ENCODE measurements at regions not wholly inside any gene's neighbourhood (a gene's known extent, or its start where the extent isn't known, plus 50 kb on each side); places are given as distances from the start of the nearest gene placed in this dataset.

- Histone ChIP-seq H3K27me3 (no peaks in the 10 kb centered on the region), H3K27ac (no peak overlapping the region), H3K9me3 (no peaks in the 10 kb centered on the region), H3K4me3 (no peak overlapping the region), H3K4me1 (no peaks in the 10 kb centered on the region), H3K36me3 (no peaks in the 10 kb centered on the region)
- no peak for DNase-seq (ENCODE audit: low spot score)
- TF ChIP-seq CTCF (IDR thresholded peaks at IDR 0.05): no peak
Measured at GRCh38 chr4:100049872-100050271, 99.8 kb upstream of the H2AZ1 start.

DNA sequence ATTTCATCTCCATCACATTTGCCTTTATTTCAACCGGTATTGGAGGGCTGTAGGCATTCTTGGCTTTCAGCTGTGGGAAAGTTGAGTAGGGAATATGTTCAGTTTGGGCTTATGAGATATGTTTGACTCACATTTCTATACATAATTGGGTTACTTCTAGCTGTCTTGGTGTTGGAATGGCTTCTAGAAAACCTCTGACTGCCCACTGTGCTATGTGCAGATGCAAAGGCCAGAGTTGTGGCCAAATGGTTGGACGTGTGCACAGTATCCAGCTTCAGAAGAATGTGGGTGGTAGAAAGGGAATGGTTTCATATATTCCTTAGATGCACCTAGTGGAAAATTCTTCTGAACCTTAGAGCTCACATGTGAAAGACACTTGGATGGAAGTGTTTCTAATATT lies 92.6 kb upstream of the H2AZ1 start:
- DNase-seq (ENCODE audit: low spot score): no peak

DNA sequence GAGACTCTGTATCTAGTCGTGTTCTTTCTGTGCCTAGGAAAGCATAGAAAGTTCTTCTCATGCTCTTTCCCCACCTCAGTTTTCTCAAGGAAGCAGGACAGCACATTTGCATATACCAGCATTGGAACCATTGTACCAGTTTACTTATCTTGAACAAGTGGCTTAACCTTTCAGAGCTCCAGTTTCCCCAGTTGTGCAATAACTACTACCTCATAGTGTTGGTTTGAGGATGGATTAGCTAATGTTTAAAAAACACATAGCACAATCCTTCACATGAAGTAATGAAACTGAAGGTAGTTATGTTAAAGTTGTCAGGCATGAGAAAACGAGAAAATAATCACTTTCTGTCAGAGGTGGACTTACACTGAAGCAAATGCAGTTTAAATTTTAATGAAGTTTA lies 92.2 kb upstream of the H2AZ1 start:
- Histone ChIP-seq H3K4me1 (no peaks in the 10 kb centered on the region), H3K4me3 (no peak overlapping the region), H3K36me3 (no peaks in the 10 kb centered on the region), H3K27ac (no peak overlapping the region), H3K9me3 (no peaks in the 10 kb centered on the region), H3K27me3 (no peaks in the 10 kb centered on the region)
- no peak for DNase-seq (ENCODE audit: low spot score)
- TF ChIP-seq CTCF (IDR thresholded peaks at IDR 0.05): no peak

More for the DNA sequence above, 92.6 kb upstream of the H2AZ1 start:
- H3K4me1 ChIP-seq: no peaks in the 10 kb centered on the region
- TF ChIP-seq CTCF (IDR thresholded peaks at IDR 0.05): no peak
- H3K27me3 ChIP-seq: no peaks in the 10 kb centered on the region
- H3K9me3 ChIP-seq: no peaks in the 10 kb centered on the region
- H3K36me3 ChIP-seq: no peaks in the 10 kb centered on the region
- no peak overlapping the region for H3K27ac ChIP-seq
- no peak overlapping the region for H3K4me3 ChIP-seq

- TF ChIP-seq CTCF (IDR thresholded peaks at IDR 0.05): no peak
- H3K27me3 ChIP-seq: no peaks in the 10 kb centered on the region
- no peaks in the 10 kb centered on the region for H3K9me3 ChIP-seq
- no peaks in the 10 kb centered on the region for H3K4me1 ChIP-seq
- no peak overlapping the region for H3K4me3 ChIP-seq
- H3K36me3 ChIP-seq: no peaks in the 10 kb centered on the region
- no peak for DNase-seq (ENCODE audit: low spot score)
- no peak overlapping the region for H3K27ac ChIP-seq
Measured at GRCh38 chr4:100041646-100042045, 91.6 kb upstream of the H2AZ1 start.

GRCh38 chr4:100034023-100034664 lies 84.1 kb upstream of the H2AZ1 start:
- H3K36me3 ChIP-seq: no peaks in the 10 kb centered on the region
- no peaks in the 10 kb centered on the region for H3K9me3 ChIP-seq
- TF ChIP-seq CTCF (IDR thresholded peaks at IDR 0.05): no peak
- H3K27me3 ChIP-seq: no peaks in the 10 kb centered on the region
- H3K4me3 ChIP-seq: no peak overlapping the region
- no peaks in the 10 kb centered on the region for H3K4me1 ChIP-seq
- H3K27ac ChIP-seq: no peak overlapping the region
- no peak for DNase-seq (ENCODE audit: low spot score)

DNA sequence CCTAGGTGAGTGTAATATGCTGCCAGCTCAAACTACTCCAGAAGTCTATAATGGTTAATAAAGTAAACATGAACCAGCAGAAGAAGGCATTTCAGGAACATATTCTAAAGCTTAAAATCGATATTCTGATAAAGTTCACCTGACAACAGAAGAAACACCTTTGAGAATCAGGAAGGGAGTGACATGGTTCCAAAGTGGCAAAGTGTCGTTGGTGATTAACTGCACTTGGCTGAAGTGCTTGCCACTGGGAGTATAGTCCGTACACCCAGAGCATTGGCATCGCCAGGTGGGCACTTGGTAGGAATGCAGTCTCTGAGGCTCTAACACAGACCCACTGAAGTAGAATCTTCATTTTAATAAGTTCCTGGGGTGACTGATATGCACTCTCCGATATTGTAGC lies 76.0 kb upstream of the H2AZ1 start:
- Histone ChIP-seq H3K27ac (no peak overlapping the region), H3K4me1 (no peaks in the 10 kb centered on the region), H3K27me3 (no peaks in the 10 kb centered on the region), H3K9me3 (no peaks in the 10 kb centered on the region), H3K36me3 (no peaks in the 10 kb centered on the region), H3K4me3 (no peak overlapping the region)
- no peak for TF ChIP-seq CTCF (IDR thresholded peaks at IDR 0.05)
- DNase-seq (ENCODE audit: low spot score): no peak

All from right atrium auricular region (tissue), 2 donors.